ENCODE measurements at regions not wholly inside any gene's neighbourhood (a gene's known extent, or its start where the extent isn't known, plus 50 kb on each side); places are given as distances from the start of the nearest gene placed in this dataset.

- TF ChIP-seq ZBTB4 (CRISPR knock-in tag; IDR thresholded peaks at IDR 0.05) (no peak), POLR2A (IDR thresholded peaks at IDR 0.05; ENCODE audit: low read depth, low read length) (no peak), SMAD1 (IDR thresholded peaks at IDR 0.05; ENCODE audit: low read depth, partially characterized antibody) (no peak), TBL1XR1 (IDR thresholded peaks at IDR 0.05; ENCODE audit: low read depth, low read length) (no peak), PAX8 (IDR thresholded peaks at IDR 0.05) (no peak)
Measured at GRCh38 chr12:13311551-13311950, 115.0 kb downstream of the EMP1 start (continued).

GRCh38 chr12:13307143-13307816 is 110.8 kb downstream of the EMP1 start:
- no peak for TF ChIP-seq NR2F1 (conservative IDR thresholded peaks at IDR 0.05)
- no peak for TF ChIP-seq CHD4 (IDR thresholded peaks at IDR 0.05)
- no peak for TF ChIP-seq TCF7 (IDR thresholded peaks at IDR 0.05; ENCODE audit: borderline replicate concordance)
- TF ChIP-seq ZNF217 (IDR thresholded peaks at IDR 0.05), result no peak
- TF ChIP-seq CBX3 (IDR thresholded peaks at IDR 0.05; ENCODE audit: borderline replicate concordance, low read depth), result no peak
- no peak for TF ChIP-seq USF2 (IDR thresholded peaks at IDR 0.05; ENCODE audit: borderline replicate concordance, low read depth, low read length)
- TF ChIP-seq MAX (IDR thresholded peaks at IDR 0.05; ENCODE audit: low read depth, low read length), result no peak
- TF ChIP-seq POLR2A (IDR thresholded peaks at IDR 0.05; ENCODE audit: low read depth, low read length), result no peak
- TF ChIP-seq SUPT20H (IDR thresholded peaks at IDR 0.05; ENCODE audit: borderline replicate concordance, control insufficient read depth, low read depth, low read length), result no peak
- no peak for TF ChIP-seq CHD2 (IDR thresholded peaks at IDR 0.05; ENCODE audit: borderline replicate concordance, low read depth, low read length)
- TF ChIP-seq ZNF207 (IDR thresholded peaks at IDR 0.05; ENCODE audit: borderline replicate concordance), result no peak
- Histone ChIP-seq H3K27me3 (replicated peaks in 1 of 2; ENCODE audit: control insufficient read depth in 2 of 2, insufficient read depth in 2 of 2, low read length in 1 of 2) (no peaks in the 10 kb centered on the region; a peak in 2 of 4 replicates), H4K20me1 (ENCODE audit: control insufficient read depth, insufficient read depth) (no peaks in the 10 kb centered on the region), H3K36me3 (ENCODE audit: control insufficient read depth in 2 of 2, insufficient read depth in 2 of 2, low read length in 1 of 2) (no peaks in the 10 kb centered on the region), H3K4me2 (ENCODE audit: control insufficient read depth, insufficient read depth) (no peak overlapping the region), H2AFZ (ENCODE audit: control insufficient read depth, low read depth, low read length) (no peak overlapping the region), H3K9ac (ENCODE audit: control insufficient read depth, insufficient read depth, low read length) (no peak overlapping the region), H3K79me2 (ENCODE audit: control insufficient read depth, insufficient read depth, low read length) (no peaks in the 10 kb centered on the region), H3K4me3 (no peak overlapping the region), H3K27ac (ENCODE audit: control insufficient read depth, insufficient read depth) (no peak overlapping the region), H3K4me1 (ENCODE audit: control insufficient read depth, insufficient read depth, low read length) (no peaks in the 10 kb centered on the region), H3K9me3 (replicated peaks; ENCODE audit: control insufficient read depth, insufficient read depth, low read length) (no peaks in the 10 kb centered on the region)
- BruUV-seq (replicated peaks), result no TSS peak
- ChIA-PET SMC1A (ENCODE audit: uncharacterized antibody, unreplicated experiment) (no interaction called here), RAD21 (ENCODE audit: unreplicated experiment) (no interaction called here), CTCF (interaction anchor here (1.5 kb wide), 1 partner anchor 51 kb away, joined by 3 read pairs; no protein-coding TSS in a partner anchor), POLR2A (no interaction called here)
- in situ Hi-C loops (cut with MboI) (no loop called here), intact Hi-C loops (cut with micrococcal nuclease; ENCODE audit: unreplicated experiment) (no loop called here)
- ATAC-seq (no peak), FAIRE-seq (no peak), DNase-seq (ENCODE audit: low read depth, low spot score) (no peak)
- 8% methylated on average over 4 of the region's 4 CpGs for WGBS (ENCODE audit: insufficient coverage, insufficient replicate concordance, low lambda C conversion rate, missing lambda C conversion rate)

Data from GM12878 (cell line).